ENCODE measurements at regions not wholly inside any gene's neighbourhood (a gene's known extent, or its start where the extent isn't known, plus 50 kb on each side); places are given as distances from the start of the nearest gene placed in this dataset.

DNA sequence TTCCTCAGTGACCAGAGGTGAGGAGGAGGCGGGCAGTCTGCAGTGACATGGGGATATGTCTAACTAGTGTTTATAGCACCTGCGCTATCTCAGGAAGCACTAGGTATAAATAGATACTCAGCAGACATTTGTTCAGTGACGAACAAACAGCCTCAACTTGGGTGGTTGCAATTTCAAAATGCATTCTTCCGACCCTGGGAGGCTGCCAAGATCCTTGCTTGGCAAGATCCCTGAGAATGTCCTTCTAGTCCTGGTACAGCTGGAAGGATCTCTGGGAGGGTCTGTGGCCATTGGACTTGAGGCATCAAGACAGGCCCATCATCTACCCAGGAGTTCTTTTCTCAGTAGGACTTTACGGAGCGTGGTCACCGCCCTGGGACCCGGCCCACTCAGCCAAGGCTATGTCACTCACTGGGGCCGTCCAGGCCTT is 299.5 kb downstream of the ZNF536 start:
- TF ChIP-seq, protein P1, sequence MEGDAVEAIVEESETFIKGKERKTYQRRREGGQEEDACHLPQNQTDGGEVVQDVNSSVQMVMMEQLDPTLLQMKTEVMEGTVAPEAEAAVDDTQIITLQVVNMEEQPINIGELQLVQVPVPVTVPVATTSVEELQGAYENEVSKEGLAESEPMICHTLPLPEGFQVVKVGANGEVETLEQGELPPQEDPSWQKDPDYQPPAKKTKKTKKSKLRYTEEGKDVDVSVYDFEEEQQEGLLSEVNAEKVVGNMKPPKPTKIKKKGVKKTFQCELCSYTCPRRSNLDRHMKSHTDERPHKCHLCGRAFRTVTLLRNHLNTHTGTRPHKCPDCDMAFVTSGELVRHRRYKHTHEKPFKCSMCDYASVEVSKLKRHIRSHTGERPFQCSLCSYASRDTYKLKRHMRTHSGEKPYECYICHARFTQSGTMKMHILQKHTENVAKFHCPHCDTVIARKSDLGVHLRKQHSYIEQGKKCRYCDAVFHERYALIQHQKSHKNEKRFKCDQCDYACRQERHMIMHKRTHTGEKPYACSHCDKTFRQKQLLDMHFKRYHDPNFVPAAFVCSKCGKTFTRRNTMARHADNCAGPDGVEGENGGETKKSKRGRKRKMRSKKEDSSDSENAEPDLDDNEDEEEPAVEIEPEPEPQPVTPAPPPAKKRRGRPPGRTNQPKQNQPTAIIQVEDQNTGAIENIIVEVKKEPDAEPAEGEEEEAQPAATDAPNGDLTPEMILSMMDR (conservative IDR thresholded peaks at IDR 0.05; ENCODE audit: low read depth in 2 of 2): no peak
- TF ChIP-seq JUNB (IDR thresholded peaks at IDR 0.05; ENCODE audit: unreplicated experiment): no peak
- no peak for TF ChIP-seq CREB1 (CRISPR knock-in tag; IDR thresholded peaks at IDR 0.05; ENCODE audit: low read depth)
- no peak for TF ChIP-seq POLR2AphosphoS5 (IDR thresholded peaks at IDR 0.05; ENCODE audit: low read depth)
- TF ChIP-seq EZH2phosphoT487 (IDR thresholded peaks at IDR 0.05; ENCODE audit: unreplicated experiment): no peak
- TF ChIP-seq EZH2 (IDR thresholded peaks at IDR 0.05; ENCODE audit: low read depth, unreplicated experiment): no peak
- TF ChIP-seq STAT1 (IDR thresholded peaks at IDR 0.05; ENCODE audit: unreplicated experiment): no peak
